GM23338 (cell line): ENCODE measurements at regions not wholly inside any gene's neighbourhood (a gene's known extent, or its start where the extent isn't known, plus 50 kb on each side); places are given as distances from the start of the nearest gene placed in this dataset.

ENCODE experiments used
- CREB1 ChIP-seq: fragments of 250-450 bp; sonication (Bioruptor Pico); IDR thresholded peaks from 2 replicates; pipeline ENCODE4 v1.5.0; 2020; ENCODE audit warnings: low read depth, mild to moderate bottlenecking, moderate library complexity
- CTCF ChIP-seq, 2 experiments: fragments of 200-600 bp in 1 of 2; sonication (generic) in 1 of 2; conservative IDR thresholded peaks; 2 replicates each; pipeline versions ENCODE4 v1.5.1 to v1.6.1; 2016 to 2017; ENCODE audit warnings: antibody characterized with exemption in 2 of 2, low read depth in 2 of 2, mild to moderate bottlenecking in 2 of 2, moderate library complexity in 1 of 2
- ETS1 ChIP-seq: IDR thresholded peaks from 2 replicates; pipeline ENCODE4 v1.6.1; 2016; ENCODE audit warnings: antibody characterized with exemption
- EZH2 ChIP-seq: fragments of 200-600 bp; sonication (generic); IDR thresholded peaks from one replicate; pipeline ENCODE4 v1.8.0; 2017; ENCODE audit warnings: antibody characterized with exemption, mild to moderate bottlenecking, low read depth; ENCODE audit not compliant: unreplicated experiment
- EZH2phosphoT487 ChIP-seq: fragments of 200-600 bp; sonication (generic); IDR thresholded peaks from one replicate; pipeline ENCODE4 v1.8.1; 2018; ENCODE audit warnings: antibody characterized with exemption; ENCODE audit not compliant: unreplicated experiment
- JUNB ChIP-seq: IDR thresholded peaks from one replicate; pipeline ENCODE4 v1.6.1; 2016; ENCODE audit warnings: antibody characterized with exemption; ENCODE audit not compliant: unreplicated experiment

GRCh38 chr2:23302591-23302990, 82.4 kb upstream of the KLHL29 start:
- TF ChIP-seq CTCF (conservative IDR thresholded peaks at IDR 0.05; ENCODE audit: low read depth in 2 of 2) (no peak), EZH2 (no peak), CREB1 (CRISPR knock-in tag) (no peak), EZH2phosphoT487 (no peak), JUNB (no peak), ETS1 (no peak)
